ENCODE measurements at regions not wholly inside any gene's neighbourhood (a gene's known extent, or its start where the extent isn't known, plus 50 kb on each side); places are given as distances from the start of the nearest gene placed in this dataset.

GRCh38 chr2:119104414-119104813 is 54.1 kb downstream of the C1QL2 start:
- no peak for DNase-seq
- in situ Hi-C loops (cut with MboI; ENCODE audit: low pct_unique_long_range_greater_than_20kb, low sequenced_read_pairs), result no loop called here

DNA sequence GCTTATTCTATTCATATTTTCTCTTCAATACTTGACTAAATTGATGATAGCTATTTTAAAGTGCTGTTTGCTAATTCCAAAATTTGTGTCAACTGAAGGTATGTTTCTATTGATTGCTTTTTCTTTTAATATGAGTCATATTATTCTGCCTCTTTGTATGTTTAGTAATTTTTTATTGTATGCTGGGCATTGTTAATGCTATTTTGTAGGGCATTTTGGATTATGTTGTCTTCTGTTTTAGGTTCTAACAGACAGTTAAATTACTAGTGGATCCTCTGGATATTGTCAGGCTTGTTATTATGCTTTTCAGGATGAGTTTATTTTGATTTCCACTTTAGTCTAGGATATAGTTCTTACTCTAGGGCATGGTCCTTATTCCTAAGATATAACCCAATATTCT is 55.6 kb downstream of the C1QL2 start:
- no peak for DNase-seq
- in situ Hi-C loops (cut with MboI; ENCODE audit: low pct_unique_long_range_greater_than_20kb, low sequenced_read_pairs), result no loop called here

- in situ Hi-C loops (cut with MboI; ENCODE audit: low pct_unique_long_range_greater_than_20kb, low sequenced_read_pairs), result no loop called here
- DNase-seq, result no peak
Observed at GRCh38 chr2:119088416-119088815, 70.1 kb downstream of the C1QL2 start.

DNA sequence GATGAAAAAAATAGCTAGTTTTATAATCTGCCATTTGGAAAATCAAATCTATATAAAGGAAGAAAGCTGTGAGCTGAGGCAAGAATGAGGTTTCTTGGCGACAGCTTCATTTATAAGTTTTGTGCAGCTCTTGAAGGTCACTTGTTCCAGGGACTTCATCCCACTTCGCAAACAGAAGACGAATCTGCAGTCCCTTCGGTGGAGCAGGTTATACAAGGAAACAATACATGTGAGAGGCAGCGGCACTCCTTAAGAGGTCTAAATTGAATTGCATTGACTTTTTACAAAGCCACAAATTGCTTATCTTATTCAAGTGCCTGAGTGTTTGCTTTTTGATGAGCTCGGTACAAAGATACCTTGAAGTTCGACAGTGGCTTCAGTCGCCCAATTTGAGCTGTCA is 72.2 kb downstream of the C1QL2 start:
- in situ Hi-C loops (cut with MboI; ENCODE audit: low pct_unique_long_range_greater_than_20kb, low sequenced_read_pairs), result no loop called here
- DNase-seq, result no peak

- DNase-seq, result no peak
Observed at GRCh38 chr2:119085613-119086012, 72.9 kb downstream of the C1QL2 start.

DNA sequence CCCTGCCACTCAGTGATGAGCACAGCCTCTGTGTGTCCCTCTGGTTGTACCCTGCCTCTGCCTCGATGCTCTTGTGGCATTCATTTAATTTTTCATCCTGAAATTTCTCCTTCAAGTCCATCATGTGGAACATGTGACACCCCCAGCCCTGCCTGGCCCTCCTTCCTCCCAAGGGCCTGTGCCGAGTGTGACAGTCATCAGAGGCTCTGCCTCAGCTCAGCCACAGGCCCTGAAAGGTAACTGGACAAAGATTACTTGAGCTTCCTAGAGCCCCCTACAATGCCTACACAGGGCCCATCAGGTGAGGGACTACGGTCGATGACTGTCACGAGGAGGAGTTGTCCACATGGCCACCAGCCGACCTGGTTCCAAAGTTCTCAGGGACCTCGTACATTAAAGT is 75.1 kb downstream of the C1QL2 start:
- DNase-seq, result no peak
- in situ Hi-C loops (cut with MboI; ENCODE audit: low pct_unique_long_range_greater_than_20kb, low sequenced_read_pairs), result no loop called here

More at GRCh38 chr2:119085613-119086012, 72.9 kb downstream of the C1QL2 start:
- in situ Hi-C loops (cut with MboI; ENCODE audit: low pct_unique_long_range_greater_than_20kb, low sequenced_read_pairs), result no loop called here

GRCh38 chr2:119082821-119083400 is 75.6 kb downstream of the C1QL2 start:
- DNase-seq, result no peak
- in situ Hi-C loops (cut with MboI; ENCODE audit: low pct_unique_long_range_greater_than_20kb, low sequenced_read_pairs), result no loop called here

DNA sequence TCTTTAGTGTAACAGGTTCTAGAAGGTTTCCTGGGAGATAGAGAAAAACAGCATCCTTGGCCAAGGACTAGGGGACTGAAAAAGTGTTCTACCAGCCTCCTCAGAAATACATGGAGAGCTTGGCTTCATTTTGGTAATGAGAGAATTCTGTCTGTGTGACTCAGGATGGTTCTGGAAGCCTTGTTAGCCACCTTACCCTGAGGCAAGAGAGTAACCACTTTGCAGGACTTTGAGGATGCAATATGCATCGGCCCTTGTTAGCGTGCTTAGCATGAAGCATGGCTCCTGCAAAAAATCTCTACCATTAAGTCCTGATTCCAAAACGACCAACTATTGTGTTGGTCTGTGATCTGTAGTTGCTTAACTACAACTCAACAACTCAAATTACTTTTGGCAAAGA is 79.8 kb downstream of the C1QL2 start:
- in situ Hi-C loops (cut with MboI; ENCODE audit: low pct_unique_long_range_greater_than_20kb, low sequenced_read_pairs), result no loop called here
- no peak for DNase-seq

DNA sequence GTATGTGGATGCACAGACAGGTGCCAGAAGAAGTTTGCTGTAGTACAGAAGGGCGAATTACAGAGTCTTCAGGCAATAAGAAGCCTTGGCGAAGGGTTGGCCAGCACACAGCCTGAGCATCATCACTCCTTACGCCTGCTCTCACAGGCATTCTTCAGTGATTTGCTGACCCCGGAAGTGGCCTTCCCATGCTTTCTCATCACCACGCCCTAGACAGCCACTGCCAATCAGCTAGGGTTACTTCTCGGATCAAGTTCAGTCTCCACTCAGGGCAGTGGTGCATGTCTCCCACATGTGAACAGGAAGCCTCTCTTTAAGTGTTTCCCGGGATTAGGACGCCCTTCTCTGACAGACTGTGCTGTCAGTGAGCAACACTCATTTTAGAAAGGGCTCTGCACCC is 81.8 kb downstream of the C1QL2 start:
- no peak for DNase-seq

GRCh38 chr2:119073213-119073612 is 85.3 kb downstream of the C1QL2 start:
- no peak for DNase-seq
- in situ Hi-C loops (cut with MboI; ENCODE audit: low pct_unique_long_range_greater_than_20kb, low sequenced_read_pairs), result no loop called here

More for the DNA sequence above, 81.8 kb downstream of the C1QL2 start:
- in situ Hi-C loops (cut with MboI; ENCODE audit: low pct_unique_long_range_greater_than_20kb, low sequenced_read_pairs), result no loop called here

- in situ Hi-C loops (cut with MboI; ENCODE audit: low pct_unique_long_range_greater_than_20kb, low sequenced_read_pairs), result no loop called here
- no peak for DNase-seq
Observed at GRCh38 chr2:119071476-119071875, 87.1 kb downstream of the C1QL2 start.

DNA sequence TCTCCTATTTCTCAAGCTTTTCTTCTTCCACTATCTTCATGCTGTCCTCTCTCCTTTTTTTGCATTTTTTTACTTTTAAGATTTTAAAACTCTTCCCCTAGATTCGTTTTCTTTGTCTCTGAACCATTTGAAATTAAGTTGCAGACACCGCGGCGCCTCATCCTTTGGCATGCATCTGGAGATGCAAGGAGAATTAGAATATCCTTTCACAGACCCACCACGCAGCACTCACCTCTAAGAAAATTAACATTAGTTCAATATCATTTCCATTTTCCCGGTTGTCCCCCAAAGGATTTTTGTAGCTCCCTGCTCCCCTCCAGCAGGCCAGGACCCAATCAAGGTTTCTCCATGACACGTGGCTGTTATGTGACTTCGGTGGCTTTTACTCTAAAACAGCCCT is 88.8 kb downstream of the C1QL2 start:
- in situ Hi-C loops (cut with MboI; ENCODE audit: low pct_unique_long_range_greater_than_20kb, low sequenced_read_pairs), result no loop called here
- no peak for DNase-seq

DNA sequence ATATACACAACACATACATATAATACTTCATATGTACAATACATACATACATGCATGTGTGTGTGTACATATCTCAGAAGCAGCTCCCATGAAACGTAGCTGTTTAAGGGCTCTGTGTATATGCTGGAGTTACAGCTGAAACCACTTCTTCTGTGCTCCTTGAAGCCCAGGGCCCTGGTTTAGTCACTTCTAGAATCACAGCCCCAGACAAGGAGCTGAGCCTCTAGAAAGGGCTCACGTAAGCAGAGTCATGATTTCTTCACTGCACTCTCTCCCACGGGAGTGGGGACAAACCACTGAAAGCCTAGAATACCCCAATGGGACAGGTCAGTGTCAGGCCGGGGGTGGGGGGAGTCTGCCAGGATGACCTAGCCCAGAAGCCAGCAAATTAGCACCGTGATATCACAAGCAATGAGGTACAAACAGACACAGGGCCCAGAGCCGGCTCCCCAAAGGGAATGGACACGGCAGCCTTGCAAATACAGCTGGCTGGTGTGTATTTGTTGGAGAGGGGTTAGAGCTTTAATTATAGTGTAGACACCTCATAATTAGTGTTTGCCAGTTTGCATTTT is 90.3 kb downstream of the C1QL2 start:
- in situ Hi-C loops (cut with MboI; ENCODE audit: low pct_unique_long_range_greater_than_20kb, low sequenced_read_pairs), result no loop called here
- DNase-seq, result no peak

- no peak for DNase-seq
- in situ Hi-C loops (cut with MboI; ENCODE audit: low pct_unique_long_range_greater_than_20kb, low sequenced_read_pairs), result no loop called here
Observed at GRCh38 chr2:119066272-119066804, 92.2 kb downstream of the C1QL2 start.

DNA sequence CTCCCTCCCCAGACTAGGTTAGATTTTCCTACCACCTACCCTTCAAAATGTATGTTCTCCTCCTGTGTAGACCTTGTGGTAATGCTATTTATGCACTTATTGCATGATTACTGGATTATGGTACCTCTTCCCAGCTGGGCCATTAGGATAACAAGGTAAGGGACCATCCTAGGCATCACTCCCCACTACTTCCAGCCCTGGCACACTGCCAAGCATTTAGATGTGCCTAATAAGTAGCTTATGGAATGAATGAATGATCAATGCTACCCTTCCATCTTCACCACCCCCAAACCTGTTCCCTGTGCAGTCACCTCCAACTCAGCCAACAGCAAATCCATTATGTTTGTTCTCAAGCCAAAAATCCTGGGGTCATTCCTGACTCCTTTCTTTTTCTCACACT is 93.4 kb downstream of the C1QL2 start:
- in situ Hi-C loops (cut with MboI; ENCODE audit: low pct_unique_long_range_greater_than_20kb, low sequenced_read_pairs), result no loop called here

GRCh38 chr2:119064567-119064966 is 94.0 kb downstream of the C1QL2 start:
- no peak for DNase-seq
- in situ Hi-C loops (cut with MboI; ENCODE audit: low pct_unique_long_range_greater_than_20kb, low sequenced_read_pairs), result no loop called here

More for the DNA sequence above, 93.4 kb downstream of the C1QL2 start:
- no peak for DNase-seq

DNA sequence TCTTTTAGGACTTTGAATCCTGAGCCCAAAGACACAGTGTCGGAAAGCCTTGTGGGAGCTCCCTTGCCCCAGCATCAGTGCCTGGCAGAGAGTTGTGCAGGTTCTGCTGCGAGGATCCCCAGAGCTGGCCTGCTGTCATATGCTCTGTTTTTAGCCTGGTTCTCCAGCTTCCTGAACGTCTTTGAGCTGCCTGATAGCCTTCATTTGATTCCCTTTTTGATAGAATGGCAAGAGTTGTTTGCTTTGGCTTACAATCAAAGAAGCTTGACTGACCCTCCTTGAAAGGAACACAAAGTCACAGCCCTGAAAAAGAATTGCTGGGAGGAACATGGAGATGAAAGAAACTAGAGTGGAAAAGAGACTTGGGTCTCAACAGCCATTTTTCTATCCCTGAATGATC is 95.4 kb downstream of the C1QL2 start:
- in situ Hi-C loops (cut with MboI; ENCODE audit: low pct_unique_long_range_greater_than_20kb, low sequenced_read_pairs), result no loop called here
- DNase-seq, result no peak

DNA sequence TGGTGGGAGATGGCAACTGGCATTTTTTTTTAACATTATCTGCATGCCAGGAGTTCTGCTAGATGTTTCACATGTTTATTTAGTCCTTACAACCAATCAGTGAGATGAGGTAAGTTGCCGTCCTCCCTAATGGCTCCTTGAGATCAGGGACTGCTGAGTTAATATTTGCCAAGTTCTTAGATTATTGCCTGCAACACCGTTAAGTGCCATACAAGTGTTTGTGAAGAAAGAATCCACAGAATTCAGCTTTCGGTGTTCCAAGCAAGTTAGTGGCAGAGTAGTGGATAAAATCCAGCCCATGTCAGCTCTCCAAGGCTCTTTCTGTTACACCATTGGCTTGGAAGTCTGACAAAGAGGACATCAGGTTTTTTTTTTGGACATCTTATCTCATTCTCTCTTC is 95.9 kb downstream of the C1QL2 start:
- in situ Hi-C loops (cut with MboI; ENCODE audit: low pct_unique_long_range_greater_than_20kb, low sequenced_read_pairs), result no loop called here
- DNase-seq, result no peak

DNA sequence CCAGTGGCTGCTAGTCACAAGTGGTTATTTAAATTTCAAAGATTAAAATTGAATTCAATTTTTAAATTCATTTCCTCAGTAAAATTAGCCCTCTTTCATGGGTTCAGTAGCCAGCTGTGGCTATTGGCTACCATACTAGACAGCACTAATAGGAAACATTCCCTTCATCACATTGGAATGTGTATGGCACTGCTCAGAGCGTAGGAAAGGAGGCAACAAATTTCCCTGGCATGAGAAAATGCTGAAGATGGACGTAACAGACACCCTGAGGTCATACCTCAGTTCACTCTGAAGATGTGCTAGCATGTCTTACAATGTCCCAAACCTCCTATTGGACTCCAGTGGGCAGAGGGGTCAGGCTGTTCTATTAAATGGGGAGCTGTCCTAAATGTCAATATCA is 96.4 kb downstream of the C1QL2 start:
- in situ Hi-C loops (cut with MboI; ENCODE audit: low pct_unique_long_range_greater_than_20kb, low sequenced_read_pairs), result no loop called here
- DNase-seq, result no peak

- no peak for DNase-seq
- in situ Hi-C loops (cut with MboI; ENCODE audit: low pct_unique_long_range_greater_than_20kb, low sequenced_read_pairs), result no loop called here
Observed at GRCh38 chr2:119059940-119060339, 98.6 kb downstream of the C1QL2 start.

GRCh38 chr2:119059287-119059686 is 99.3 kb downstream of the C1QL2 start:
- DNase-seq, result no peak
- in situ Hi-C loops (cut with MboI; ENCODE audit: low pct_unique_long_range_greater_than_20kb, low sequenced_read_pairs), result no loop called here

Data from KBM-7 (cell line).